Peyer's patch (tissue), 4 donors: ENCODE measurements at regions not wholly inside any gene's neighbourhood (a gene's known extent, or its start where the extent isn't known, plus 50 kb on each side); places are given as distances from the start of the nearest gene placed in this dataset.

Experiments used
- DNase-seq, 3 donors: peaks; one replicate each; pipeline ENCODE4 v3.0.0-alpha.2; 2017 to 2019
- H3K27ac ChIP-seq, 4 donors: fragments of 200-600 bp; sonication (generic); one replicate each; pipeline ENCODE4 v1.5.1; 2016 to 2019
- H3K27me3 ChIP-seq, 2 donors: fragments of 200-600 bp; sonication (generic); one replicate each; pipeline ENCODE4 v1.5.1; 2019
- H3K36me3 ChIP-seq, 3 donors: fragments of 200-600 bp; sonication (generic); one replicate each; pipeline ENCODE4 v1.5.1; 2016 to 2019
- H3K4me1 ChIP-seq, 4 donors: fragments of 200-600 bp; sonication (generic); one replicate each; pipeline ENCODE4 v1.5.1; 2016 to 2019
- H3K4me3 ChIP-seq, 4 donors: fragments of 200-600 bp; sonication (generic); 1 replicate in 3 of 4; 2 replicates in 1 of 4; pipeline ENCODE4 v1.5.1; 2016 to 2019; ENCODE audit warnings: mild to moderate bottlenecking in 1 of 4
- H3K9me3 ChIP-seq, 4 donors: fragments of 200-600 bp; sonication (generic); one replicate each; pipeline ENCODE4 v1.5.1; 2016 to 2019; ENCODE audit warnings: mild to moderate bottlenecking in 1 of 4
- CTCF ChIP-seq, 6 experiments: fragments of 450-650 bp in 4 of 6; fragments of 200-600 bp in 2 of 6; sonication (generic) in 1 of 6; IDR thresholded peaks; one replicate each; pipeline ENCODE4 v1.5.1; 2017 to 2019; ENCODE audit warnings: antibody characterized with exemption in 6 of 6, mild to moderate bottlenecking in 3 of 6, moderate library complexity in 1 of 6
- POLR2A ChIP-seq, 2 donors: fragments of 450-650 bp; IDR thresholded peaks; one replicate each; pipeline ENCODE4 v1.5.1; 2017; ENCODE audit warnings: antibody characterized with exemption in 2 of 2, mild to moderate bottlenecking in 2 of 2, moderate library complexity in 2 of 2

DNA sequence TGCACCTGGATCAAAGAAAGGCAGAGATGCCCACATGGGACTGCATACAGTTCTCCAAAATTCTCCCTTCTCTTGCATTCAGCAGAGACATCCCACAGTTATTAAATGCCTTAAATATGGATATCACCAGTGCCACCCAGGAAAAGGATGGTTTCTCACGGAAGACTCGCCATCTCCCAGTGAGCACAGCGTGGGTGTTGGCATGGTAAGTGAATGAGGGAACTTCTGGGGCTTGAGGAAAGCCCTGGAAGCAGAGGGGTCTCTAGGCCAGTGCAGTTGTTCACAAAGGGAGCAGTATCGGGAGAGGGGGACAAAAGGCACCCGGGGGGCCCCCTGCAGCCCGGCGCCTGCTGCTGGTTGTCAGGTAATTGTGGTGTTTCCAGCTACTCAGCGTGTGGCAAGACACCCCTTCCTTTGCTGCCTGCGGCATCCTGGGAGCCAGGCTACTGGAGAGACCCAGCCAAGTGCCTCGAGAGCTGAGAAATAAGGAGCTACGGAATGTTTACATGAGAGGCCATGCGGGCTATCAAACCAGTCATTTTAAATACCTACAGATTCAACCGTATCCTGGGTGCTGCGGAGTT, 125.4 kb downstream of the PXDC1 start:
- no peak overlapping the region for H3K27ac ChIP-seq
- no peaks in the 10 kb centered on the region for H3K36me3 ChIP-seq
- DNase-seq: no peak
- H3K4me1 ChIP-seq: no peaks in the 10 kb centered on the region
- H3K27me3 ChIP-seq: no peaks in the 10 kb centered on the region
- TF ChIP-seq CTCF (IDR thresholded peaks at IDR 0.05): no peak
- no peak for TF ChIP-seq POLR2A (IDR thresholded peaks at IDR 0.05)
- no peaks in the 10 kb centered on the region for H3K9me3 ChIP-seq
- H3K4me3 ChIP-seq: no peak overlapping the region

GRCh38 chr6:3625149-3625979, 126.1 kb downstream of the PXDC1 start:
- Histone ChIP-seq H3K4me3 (no peak overlapping the region), H3K27me3 (no peaks in the 10 kb centered on the region), H3K36me3 (no peaks in the 10 kb centered on the region), H3K4me1 (no peaks in the 10 kb centered on the region), H3K9me3 (no peaks in the 10 kb centered on the region), H3K27ac (no peak overlapping the region)
- no peak for DNase-seq
- TF ChIP-seq POLR2A (IDR thresholded peaks at IDR 0.05) (no peak), CTCF (IDR thresholded peaks at IDR 0.05) (no peak)

- Histone ChIP-seq H3K4me3 (no peak overlapping the region), H3K9me3 (no peaks in the 10 kb centered on the region), H3K27me3 (no peaks in the 10 kb centered on the region), H3K27ac (no peak overlapping the region), H3K4me1 (no peaks in the 10 kb centered on the region), H3K36me3 (no peaks in the 10 kb centered on the region)
- TF ChIP-seq POLR2A (IDR thresholded peaks at IDR 0.05): no peak
- no peak for DNase-seq
Measured at GRCh38 chr6:3624250-3625136, 127.0 kb downstream of the PXDC1 start.

DNA sequence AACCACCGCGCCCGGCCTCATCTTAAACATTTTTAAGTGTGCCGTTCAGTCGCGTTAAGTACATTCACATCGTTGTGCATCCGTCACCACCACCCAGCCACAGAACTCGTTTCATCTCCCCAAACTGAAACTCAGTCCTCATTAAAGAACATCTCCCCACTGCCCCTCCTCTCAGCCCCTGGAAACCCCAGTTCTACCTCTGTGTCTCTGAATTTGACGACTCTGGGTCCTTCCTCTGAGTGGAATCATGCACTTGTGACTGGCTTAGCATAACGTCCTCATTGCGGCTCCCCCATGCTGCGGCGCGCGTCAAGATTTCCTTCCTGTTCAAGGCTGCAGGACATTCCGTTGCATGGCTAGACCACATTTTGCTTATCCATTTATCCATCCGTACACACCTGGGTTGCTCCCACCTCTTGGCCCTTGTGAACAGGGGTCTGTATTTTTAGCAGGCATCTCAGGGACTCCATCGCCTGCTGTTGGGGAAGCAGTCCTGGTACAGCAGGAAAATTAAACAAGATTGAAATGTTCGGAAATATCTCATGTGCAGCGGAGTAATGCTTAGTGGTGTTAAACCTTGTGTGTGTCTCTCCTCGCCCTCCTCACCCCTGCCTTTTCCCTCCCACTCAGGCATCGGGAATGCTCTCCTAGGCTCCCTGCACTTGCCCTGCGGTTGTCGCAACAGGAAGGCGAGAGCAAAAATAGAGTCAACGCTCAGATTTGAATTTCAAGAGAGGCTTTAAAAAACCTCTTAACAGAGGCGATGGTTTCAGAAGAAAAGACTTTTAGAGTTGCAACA, 127.9 kb downstream of the PXDC1 start:
- Histone ChIP-seq H3K4me1 (no peaks in the 10 kb centered on the region), H3K9me3 (no peaks in the 10 kb centered on the region), H3K27ac (no peak overlapping the region), H3K36me3 (no peaks in the 10 kb centered on the region), H3K27me3 (no peaks in the 10 kb centered on the region), H3K4me3 (no peak overlapping the region)
- TF ChIP-seq POLR2A (IDR thresholded peaks at IDR 0.05) (no peak), CTCF (IDR thresholded peaks at IDR 0.05) (no peak)
- no peak for DNase-seq

- H3K27me3 ChIP-seq: no peaks in the 10 kb centered on the region
Measured at GRCh38 chr6:3621411-3621810, 130.1 kb downstream of the PXDC1 start.

More at GRCh38 chr6:3621411-3621810, 130.1 kb downstream of the PXDC1 start:
- no peaks in the 10 kb centered on the region for H3K36me3 ChIP-seq
- H3K9me3 ChIP-seq: no peaks in the 10 kb centered on the region
- no peak for DNase-seq
- no peak overlapping the region for H3K4me3 ChIP-seq
- no peak overlapping the region for H3K27ac ChIP-seq
- TF ChIP-seq CTCF (IDR thresholded peaks at IDR 0.05) (no peak), POLR2A (IDR thresholded peaks at IDR 0.05) (no peak)
- no peaks in the 10 kb centered on the region for H3K4me1 ChIP-seq
